ENCODE measurements at regions not wholly inside any gene's neighbourhood (a gene's known extent, or its start where the extent isn't known, plus 50 kb on each side); places are given as distances from the start of the nearest gene placed in this dataset.

- TF ChIP-seq, protein P1, sequence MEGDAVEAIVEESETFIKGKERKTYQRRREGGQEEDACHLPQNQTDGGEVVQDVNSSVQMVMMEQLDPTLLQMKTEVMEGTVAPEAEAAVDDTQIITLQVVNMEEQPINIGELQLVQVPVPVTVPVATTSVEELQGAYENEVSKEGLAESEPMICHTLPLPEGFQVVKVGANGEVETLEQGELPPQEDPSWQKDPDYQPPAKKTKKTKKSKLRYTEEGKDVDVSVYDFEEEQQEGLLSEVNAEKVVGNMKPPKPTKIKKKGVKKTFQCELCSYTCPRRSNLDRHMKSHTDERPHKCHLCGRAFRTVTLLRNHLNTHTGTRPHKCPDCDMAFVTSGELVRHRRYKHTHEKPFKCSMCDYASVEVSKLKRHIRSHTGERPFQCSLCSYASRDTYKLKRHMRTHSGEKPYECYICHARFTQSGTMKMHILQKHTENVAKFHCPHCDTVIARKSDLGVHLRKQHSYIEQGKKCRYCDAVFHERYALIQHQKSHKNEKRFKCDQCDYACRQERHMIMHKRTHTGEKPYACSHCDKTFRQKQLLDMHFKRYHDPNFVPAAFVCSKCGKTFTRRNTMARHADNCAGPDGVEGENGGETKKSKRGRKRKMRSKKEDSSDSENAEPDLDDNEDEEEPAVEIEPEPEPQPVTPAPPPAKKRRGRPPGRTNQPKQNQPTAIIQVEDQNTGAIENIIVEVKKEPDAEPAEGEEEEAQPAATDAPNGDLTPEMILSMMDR (IDR thresholded peaks at IDR 0.05), result no peak
- no peak for TF ChIP-seq EZH2 (IDR thresholded peaks at IDR 0.05)
- TF ChIP-seq EZH2phosphoT487 (IDR thresholded peaks at IDR 0.05), result no peak
Measured at GRCh38 chr3:185995352-185995751, 57.5 kb upstream of the TRA2B start.

Measured in neural progenitor cell (in vitro differentiated cells).